ENCODE measurements at regions not wholly inside any gene's neighbourhood (a gene's known extent, or its start where the extent isn't known, plus 50 kb on each side); places are given as distances from the start of the nearest gene placed in this dataset.

GRCh38 chr11:31919175-31919574 lies 108.1 kb upstream of the PAX6 start:
- TF ChIP-seq POLR2A (IDR thresholded peaks at IDR 0.05) (no peak), CTCF (IDR thresholded peaks at IDR 0.05) (no peak)
